Suprapubic skin (tissue), 3 donors: ENCODE measurements at regions not wholly inside any gene's neighbourhood (a gene's known extent, or its start where the extent isn't known, plus 50 kb on each side); places are given as distances from the start of the nearest gene placed in this dataset.
"Not testable (repeated sequence)": the region's sequence is repeated elsewhere in the genome, so short reads cannot be mapped to it uniquely, and the experiment has no call there.

Source experiments
- EP300 ChIP-seq: sonication (generic); formaldehyde crosslinking; IDR thresholded peaks from one replicate; pipeline ENCODE4 v1.6.1; 2017; ENCODE audit warnings: antibody characterized with exemption
- POLR2A ChIP-seq, 2 donors: fragments of 450-650 bp; IDR thresholded peaks; one replicate each; pipeline ENCODE4 v1.6.1; 2017; ENCODE audit warnings: antibody characterized with exemption in 2 of 2, mild to moderate bottlenecking in 2 of 2, moderate library complexity in 2 of 2
- TF ChIP-seq, protein P1 (sequence below), 2 donors: fragments of 200-600 bp in 1 of 2; fragments of 450-650 bp in 1 of 2; sonication (generic) in 1 of 2; IDR thresholded peaks; one replicate each; pipeline ENCODE4 v1.5.1; 2016 to 2019; ENCODE audit warnings: antibody characterized with exemption in 2 of 2, mild to moderate bottlenecking in 1 of 2, moderate library complexity in 1 of 2

DNA sequence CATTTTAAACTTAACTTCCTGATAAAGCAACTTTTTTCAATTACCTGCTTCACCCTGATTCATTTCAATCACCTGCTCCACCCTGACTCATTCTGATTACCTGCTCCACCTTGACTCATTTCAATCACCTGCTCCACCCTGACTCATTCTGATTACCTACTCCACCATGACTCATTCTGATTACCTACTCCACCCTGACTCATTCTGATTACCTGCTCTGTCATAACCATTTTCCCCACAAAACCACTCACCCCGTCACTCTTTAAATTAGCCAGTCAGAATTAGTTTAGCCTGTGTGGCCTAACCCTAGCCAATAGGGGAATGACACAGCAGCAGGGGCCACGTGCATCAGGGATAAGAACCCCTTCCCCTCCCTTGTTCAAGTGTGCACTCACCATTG, 300.5 kb downstream of the PAPSS1 start:
- TF ChIP-seq, protein P1, sequence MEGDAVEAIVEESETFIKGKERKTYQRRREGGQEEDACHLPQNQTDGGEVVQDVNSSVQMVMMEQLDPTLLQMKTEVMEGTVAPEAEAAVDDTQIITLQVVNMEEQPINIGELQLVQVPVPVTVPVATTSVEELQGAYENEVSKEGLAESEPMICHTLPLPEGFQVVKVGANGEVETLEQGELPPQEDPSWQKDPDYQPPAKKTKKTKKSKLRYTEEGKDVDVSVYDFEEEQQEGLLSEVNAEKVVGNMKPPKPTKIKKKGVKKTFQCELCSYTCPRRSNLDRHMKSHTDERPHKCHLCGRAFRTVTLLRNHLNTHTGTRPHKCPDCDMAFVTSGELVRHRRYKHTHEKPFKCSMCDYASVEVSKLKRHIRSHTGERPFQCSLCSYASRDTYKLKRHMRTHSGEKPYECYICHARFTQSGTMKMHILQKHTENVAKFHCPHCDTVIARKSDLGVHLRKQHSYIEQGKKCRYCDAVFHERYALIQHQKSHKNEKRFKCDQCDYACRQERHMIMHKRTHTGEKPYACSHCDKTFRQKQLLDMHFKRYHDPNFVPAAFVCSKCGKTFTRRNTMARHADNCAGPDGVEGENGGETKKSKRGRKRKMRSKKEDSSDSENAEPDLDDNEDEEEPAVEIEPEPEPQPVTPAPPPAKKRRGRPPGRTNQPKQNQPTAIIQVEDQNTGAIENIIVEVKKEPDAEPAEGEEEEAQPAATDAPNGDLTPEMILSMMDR (IDR thresholded peaks at IDR 0.05) = not testable (repeated sequence)
- not testable (repeated sequence) for TF ChIP-seq POLR2A (IDR thresholded peaks at IDR 0.05); EP300
